Left ventricle myocardium inferior (tissue), 1 donor: ENCODE measurements at regions not wholly inside any gene's neighbourhood (a gene's known extent, or its start where the extent isn't known, plus 50 kb on each side); places are given as distances from the start of the nearest gene placed in this dataset.

Experiments
- DNase-seq: peaks from one replicate; pipeline ENCODE4 v3.0.0-alpha.2; 2020
- H3K27ac ChIP-seq: fragments of 200-600 bp; replicated peaks from 2 replicates; pipeline ENCODE4 v1.8.0; 2021
- H3K27me3 ChIP-seq: fragments of 200-600 bp; 2 replicates; pipeline ENCODE4 v1.8.0; 2021; ENCODE audit warnings: low read depth
- H3K36me3 ChIP-seq: fragments of 200-600 bp; 2 replicates; pipeline ENCODE4 v1.8.0; 2021
- H3K4me1 ChIP-seq: fragments of 200-600 bp; 2 replicates; pipeline ENCODE4 v1.8.0; 2021
- H3K4me3 ChIP-seq: fragments of 200-600 bp; 2 replicates; pipeline ENCODE4 v1.8.0; 2021; ENCODE audit warnings: mild to moderate bottlenecking, moderate library complexity
- H3K9me3 ChIP-seq: fragments of 200-600 bp; replicated peaks from 2 replicates; pipeline ENCODE4 v1.8.0; 2021
- intact Hi-C: fragments of 100-400 bp; cut with micrococcal nuclease; formaldehyde crosslinking; loops from one replicate; pipeline ENCODE4 v1.11.0; 2022
- TF ChIP-seq, protein P1 (sequence below): fragments of 200-600 bp; IDR thresholded peaks from 2 replicates; pipeline ENCODE4 v1.8.0; 2021; ENCODE audit warnings: antibody characterized with exemption, mild to moderate bottlenecking, borderline replicate concordance
- donor health status: DM: no; HTN: yes; CAD: no; lungs with severe emphysema.

DNA sequence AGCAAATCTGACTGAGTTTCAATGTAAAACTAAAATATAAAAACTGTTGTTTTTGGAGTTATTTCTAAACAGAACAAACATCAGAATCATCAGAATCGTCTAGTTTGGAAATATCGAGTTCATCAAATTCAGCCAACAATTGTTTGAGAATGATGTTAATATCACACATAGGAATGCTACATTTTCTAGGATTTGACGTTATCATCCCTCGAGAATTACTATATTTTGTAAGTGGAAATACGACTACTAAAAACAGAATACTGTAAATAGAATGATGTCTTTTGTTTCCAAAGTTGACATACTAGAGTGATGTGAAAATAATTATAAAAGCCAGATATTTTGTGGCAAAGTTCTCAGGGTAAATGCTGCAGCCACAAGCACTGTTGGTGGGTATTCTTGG lies 805.9 kb downstream of the TLE1 start:
- Histone ChIP-seq H3K4me3 (no peak overlapping the region), H3K4me1 (no peaks in the 10 kb centered on the region), H3K27ac (no peak overlapping the region), H3K27me3 (no peaks in the 10 kb centered on the region), H3K36me3 (no peaks in the 10 kb centered on the region), H3K9me3 (no peaks in the 10 kb centered on the region)
- intact Hi-C loops, result no loop called here
- DNase-seq, result no peak
- TF ChIP-seq, protein P1, sequence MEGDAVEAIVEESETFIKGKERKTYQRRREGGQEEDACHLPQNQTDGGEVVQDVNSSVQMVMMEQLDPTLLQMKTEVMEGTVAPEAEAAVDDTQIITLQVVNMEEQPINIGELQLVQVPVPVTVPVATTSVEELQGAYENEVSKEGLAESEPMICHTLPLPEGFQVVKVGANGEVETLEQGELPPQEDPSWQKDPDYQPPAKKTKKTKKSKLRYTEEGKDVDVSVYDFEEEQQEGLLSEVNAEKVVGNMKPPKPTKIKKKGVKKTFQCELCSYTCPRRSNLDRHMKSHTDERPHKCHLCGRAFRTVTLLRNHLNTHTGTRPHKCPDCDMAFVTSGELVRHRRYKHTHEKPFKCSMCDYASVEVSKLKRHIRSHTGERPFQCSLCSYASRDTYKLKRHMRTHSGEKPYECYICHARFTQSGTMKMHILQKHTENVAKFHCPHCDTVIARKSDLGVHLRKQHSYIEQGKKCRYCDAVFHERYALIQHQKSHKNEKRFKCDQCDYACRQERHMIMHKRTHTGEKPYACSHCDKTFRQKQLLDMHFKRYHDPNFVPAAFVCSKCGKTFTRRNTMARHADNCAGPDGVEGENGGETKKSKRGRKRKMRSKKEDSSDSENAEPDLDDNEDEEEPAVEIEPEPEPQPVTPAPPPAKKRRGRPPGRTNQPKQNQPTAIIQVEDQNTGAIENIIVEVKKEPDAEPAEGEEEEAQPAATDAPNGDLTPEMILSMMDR, result no peak

DNA sequence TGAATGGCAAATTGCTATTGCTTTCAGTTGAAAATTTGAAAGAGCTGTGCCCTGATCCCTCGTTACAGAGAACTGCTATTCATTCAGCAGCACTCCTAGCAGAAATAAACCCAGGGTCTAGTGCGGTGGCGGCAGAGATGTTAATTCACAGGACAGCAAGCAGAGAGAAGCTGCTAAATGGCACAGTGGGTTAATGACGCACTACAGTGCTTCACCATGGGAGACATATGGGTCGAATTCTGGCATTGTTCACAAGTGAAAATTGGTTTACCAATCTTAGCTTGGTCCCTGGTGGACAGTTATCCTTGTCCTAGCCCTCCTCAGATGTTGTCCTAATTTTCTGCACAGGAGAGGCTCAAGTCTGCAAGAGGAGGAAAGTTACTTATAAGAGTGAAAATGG lies 807.4 kb downstream of the TLE1 start:
- no peak overlapping the region for H3K27ac ChIP-seq
- no peaks in the 10 kb centered on the region for H3K27me3 ChIP-seq
- H3K9me3 ChIP-seq, result no peaks in the 10 kb centered on the region
- no peak for DNase-seq
- intact Hi-C loops, result no loop called here
- no peaks in the 10 kb centered on the region for H3K4me1 ChIP-seq
- TF ChIP-seq, protein P1, result no peak
- no peaks in the 10 kb centered on the region for H3K36me3 ChIP-seq
- no peak overlapping the region for H3K4me3 ChIP-seq

DNA sequence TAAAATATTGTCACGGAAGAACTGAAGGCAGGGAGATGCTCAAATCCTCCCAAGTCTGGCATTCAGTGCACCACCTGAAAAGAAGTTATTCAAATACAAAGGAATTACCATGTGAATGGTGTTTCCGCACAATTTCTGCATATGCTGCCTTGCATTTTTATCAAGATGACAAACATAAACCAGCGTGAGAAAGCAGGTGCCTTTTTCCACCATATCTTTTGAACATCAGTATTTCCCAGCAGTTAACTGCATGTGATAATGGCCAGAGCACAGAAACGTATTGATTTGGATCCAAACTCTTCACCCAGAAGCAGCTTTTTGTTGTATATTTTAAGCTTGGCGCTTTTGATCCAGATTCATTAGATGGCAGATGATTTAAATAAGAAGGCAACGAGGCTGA lies 808.0 kb downstream of the TLE1 start:
- Histone ChIP-seq H3K27ac (no peak overlapping the region), H3K36me3 (no peaks in the 10 kb centered on the region), H3K27me3 (no peaks in the 10 kb centered on the region), H3K9me3 (no peaks in the 10 kb centered on the region), H3K4me3 (no peak overlapping the region), H3K4me1 (no peaks in the 10 kb centered on the region)
- TF ChIP-seq, protein P1, result no peak
- intact Hi-C loops, result no loop called here
- DNase-seq, result no peak

DNA sequence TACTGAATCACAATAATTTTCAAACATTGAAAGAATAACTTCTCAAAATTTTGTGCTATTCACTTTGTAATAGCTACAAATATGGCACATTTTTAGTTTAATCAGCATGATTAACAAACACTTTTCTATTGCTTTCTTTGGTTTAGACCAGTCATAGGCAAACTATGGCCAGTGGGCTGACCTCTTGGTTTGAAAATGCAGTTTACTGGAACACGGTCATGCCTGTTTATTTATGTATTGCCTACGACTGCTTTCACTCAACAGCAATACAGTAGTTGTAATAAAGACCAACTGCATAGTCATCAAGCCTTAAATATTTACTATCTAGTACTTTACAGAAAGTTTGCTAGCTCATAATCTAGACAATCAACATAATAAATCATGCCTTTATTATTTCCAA lies 810.8 kb downstream of the TLE1 start:
- TF ChIP-seq, protein P1, result no peak
- Histone ChIP-seq H3K9me3 (no peaks in the 10 kb centered on the region), H3K4me3 (no peak overlapping the region), H3K27ac (no peak overlapping the region), H3K36me3 (no peaks in the 10 kb centered on the region), H3K4me1 (no peaks in the 10 kb centered on the region), H3K27me3 (no peaks in the 10 kb centered on the region)
- no peak for DNase-seq
- intact Hi-C loops, result no loop called here

DNA sequence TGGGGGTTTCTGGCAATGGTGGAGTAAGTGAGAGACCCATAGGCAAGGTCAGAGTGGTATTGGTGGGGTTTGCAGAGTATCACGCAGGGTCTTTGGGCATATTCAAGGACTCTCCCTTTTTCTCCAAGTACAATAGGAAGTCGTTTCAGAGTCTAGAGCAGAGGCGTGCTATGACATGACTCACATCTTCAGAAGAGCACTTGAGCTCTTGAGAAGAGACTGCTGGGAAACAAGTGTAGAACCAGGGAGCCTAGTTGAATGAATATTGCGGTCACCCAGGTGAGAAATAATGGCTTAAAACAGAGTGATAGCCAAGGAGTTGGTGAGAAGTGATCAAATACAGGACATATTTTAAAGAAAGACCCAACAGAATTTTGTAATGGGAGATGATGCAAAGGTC lies 813.4 kb downstream of the TLE1 start:
- Histone ChIP-seq H3K27ac (no peak overlapping the region), H3K27me3 (no peaks in the 10 kb centered on the region), H3K9me3 (no peaks in the 10 kb centered on the region), H3K4me1 (no peaks in the 10 kb centered on the region), H3K36me3 (no peaks in the 10 kb centered on the region), H3K4me3 (no peak overlapping the region)
- no peak for DNase-seq
- intact Hi-C loops, result no loop called here
- TF ChIP-seq, protein P1, result no peak

DNA sequence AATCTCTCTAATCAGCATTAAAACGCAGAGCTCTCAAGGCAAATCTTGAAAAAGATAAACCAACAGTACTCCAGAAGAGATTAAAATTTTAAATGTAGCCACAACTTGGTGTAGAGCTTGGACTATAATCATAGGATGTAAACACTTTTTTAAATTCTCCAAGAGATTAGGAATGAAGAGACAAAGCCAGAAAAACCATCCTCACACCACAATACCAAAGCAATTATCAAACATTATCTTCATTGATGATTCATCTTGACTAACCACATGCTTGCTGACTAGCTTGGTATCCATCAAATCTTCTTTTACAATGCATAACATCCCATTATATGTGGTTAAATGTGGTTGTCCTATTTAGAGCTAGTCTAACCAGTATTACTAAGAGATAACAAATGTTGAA lies 815.1 kb downstream of the TLE1 start:
- TF ChIP-seq, protein P1, result no peak
- Histone ChIP-seq H3K36me3 (no peaks in the 10 kb centered on the region), H3K4me1 (no peaks in the 10 kb centered on the region), H3K9me3 (no peaks in the 10 kb centered on the region), H3K27me3 (no peaks in the 10 kb centered on the region), H3K27ac (no peak overlapping the region), H3K4me3 (no peak overlapping the region)
- no peak for DNase-seq
- intact Hi-C loops, result no loop called here
